HepG2 (cell line): ENCODE measurements at regions not wholly inside any gene's neighbourhood (a gene's known extent, or its start where the extent isn't known, plus 50 kb on each side); places are given as distances from the start of the nearest gene placed in this dataset.

Source experiments
- EZH2 ChIP-seq: conservative IDR thresholded peaks from 2 replicates; pipeline ENCODE4 v1.6.1; 2012; ENCODE audit warnings: mild to moderate bottlenecking, low read depth, low read length, moderate library complexity
- GTF2F1 ChIP-seq: fragments of 150-350 bp; IDR thresholded peaks from 2 replicates; pipeline ENCODE4 v1.6.1; 2014; ENCODE audit warnings: low read length
- NFIC ChIP-seq: IDR thresholded peaks from 2 replicates; pipeline ENCODE4 v1.6.1; 2012; ENCODE audit warnings: mild to moderate bottlenecking, low read length, inconsistent platforms
- SNAI1 ChIP-seq: sonication (generic); formaldehyde crosslinking; IDR thresholded peaks from 2 replicates; pipeline ENCODE4 v1.5.0; 2020; ENCODE audit warnings: mild to moderate bottlenecking, missing genetic modification reagents, borderline replicate concordance
- TAF1 ChIP-seq: sonication (generic); formaldehyde crosslinking; IDR thresholded peaks from 2 replicates; pipeline ENCODE4 v1.4.0; 2020; ENCODE audit warnings: missing genetic modification reagents
- UBTF ChIP-seq: sonication (generic); formaldehyde crosslinking; IDR thresholded peaks from 2 replicates; pipeline ENCODE4 v1.4.0; 2020; ENCODE audit warnings: mild to moderate bottlenecking, missing genetic modification reagents
- ZNF496 ChIP-seq: sonication (generic); formaldehyde crosslinking; IDR thresholded peaks from 2 replicates; pipeline ENCODE4 v1.8.1; 2023; ENCODE audit warnings: mild to moderate bottlenecking, moderate library complexity, missing genetic modification reagents; ENCODE audit not compliant: insufficient replicate concordance

- TF ChIP-seq TAF1 (CRISPR knock-in tag) (no peak), ZNF496 (CRISPR knock-in tag) (no peak), NFIC (no peak), GTF2F1 (no peak), SNAI1 (no peak), EZH2 (no peak), UBTF (CRISPR knock-in tag) (no peak)
Observed at GRCh38 chr4:13912436-13912925, 285.0 kb upstream of the BOD1L1 start.
